CD4-positive, alpha-beta T cell (primary cell): ENCODE measurements at regions not wholly inside any gene's neighbourhood (a gene's known extent, or its start where the extent isn't known, plus 50 kb on each side); places are given as distances from the start of the nearest gene placed in this dataset.

Source experiments
- ATAC-seq: fragments of 200-7000 bp; cut with Tn5 transposase; one replicate; pipeline ENCODE4 v1.10.0; 2022; ENCODE audit warnings: mild to moderate bottlenecking; ENCODE audit not compliant: poor library complexity
- CTCF ChIA-PET: fragments of 350-600 bp; sonication (Branson Sonifier 250); formaldehyde crosslinking; loops from one replicate; lab custom pipeline; 2021; ENCODE audit warnings: antibody characterized with exemption, inconsistent platforms; lab: Charles Lee
- POLR2A ChIA-PET: fragments of 350-600 bp; sonication (Branson Sonifier 250); formaldehyde crosslinking; loops from one replicate; lab custom pipeline; 2021; ENCODE audit warnings: antibody characterized with exemption, inconsistent platforms; lab: Charles Lee
- DNase-seq, 14 experiments: peaks; one replicate each; pipeline ENCODE4 v3.0.0-alpha.2; 2013 to 2020; ENCODE audit warnings: mixed read lengths in 2 of 14
- H3K27ac ChIP-seq, 2 donors: one replicate each; pipeline versions ENCODE4 v1.5.1 to v1.7.0; 2013; ENCODE audit warnings: low read length in 2 of 2, low read depth in 1 of 2, mild to moderate bottlenecking in 1 of 2
- H3K27me3 ChIP-seq, 2 experiments: 1 replicate in 1 of 2; 2 replicates in 1 of 2; pipeline versions ENCODE4 v1.6.1 to v1.7.0; 2013; ENCODE audit warnings: low read length in 2 of 2, control low read depth in 1 of 2, mild to moderate bottlenecking in 1 of 2, moderate library complexity in 1 of 2; ENCODE audit not compliant: insufficient read depth in 2 of 2, control insufficient read depth in 1 of 2
- H3K36me3 ChIP-seq: one replicate; pipeline ENCODE4 v1.6.1; 2013; ENCODE audit warnings: low read length, control low read depth; ENCODE audit not compliant: insufficient read depth
- H3K4me1 ChIP-seq: one replicate; pipeline ENCODE4 v1.6.1; 2013; ENCODE audit warnings: low read length, control low read depth; ENCODE audit not compliant: insufficient read depth
- H3K4me3 ChIP-seq: one replicate; pipeline ENCODE4 v1.5.1; 2013; ENCODE audit warnings: mild to moderate bottlenecking, low read length, moderate library complexity
- H3K9me3 ChIP-seq, 2 experiments: 1 replicate in 1 of 2; 2 replicates in 1 of 2; pipeline versions ENCODE4 v1.6.1 to v1.7.0; 2013; ENCODE audit warnings: low read length in 2 of 2, mild to moderate bottlenecking in 2 of 2, control low read depth in 1 of 2, moderate library complexity in 1 of 2; ENCODE audit not compliant: control insufficient read depth in 1 of 2, insufficient read depth in 1 of 2
- H3K27ac Mint-ChIP-seq: one replicate; pipeline ENCODE4 v1.8.0; 2020; ENCODE audit warnings: mixed read lengths
- H3K27me3 Mint-ChIP-seq: one replicate; pipeline ENCODE4 v1.8.0; 2021; ENCODE audit warnings: mixed read lengths
- H3K36me3 Mint-ChIP-seq: one replicate; pipeline ENCODE4 v1.8.0; 2021; ENCODE audit warnings: low read depth, mixed read lengths
- H3K4me1 Mint-ChIP-seq: one replicate; pipeline ENCODE4 v1.8.0; 2021; ENCODE audit warnings: low read depth, mixed read lengths
- H3K4me3 Mint-ChIP-seq: one replicate; pipeline ENCODE4 v1.8.0; 2020; ENCODE audit warnings: mild to moderate bottlenecking, mixed read lengths
- H3K9me3 Mint-ChIP-seq: one replicate; pipeline ENCODE4 v1.8.0; 2020; ENCODE audit warnings: mixed read lengths
- intact Hi-C, 2 experiments: fragments of 100-400 bp; cut with DNase I in 1 of 2; cut with micrococcal nuclease in 1 of 2; formaldehyde crosslinking; loops; one replicate each; pipeline versions ENCODE4 v1.15.1 to v1.9.0; 2023 to 2025; cut with DNase I, micrococcal nuclease
- TF ChIP-seq, protein P1 (sequence below): fragments of 200-600 bp; IDR thresholded peaks from one replicate; pipeline ENCODE4 v1.8.0; 2022; ENCODE audit warnings: antibody characterized with exemption, mild to moderate bottlenecking

DNA sequence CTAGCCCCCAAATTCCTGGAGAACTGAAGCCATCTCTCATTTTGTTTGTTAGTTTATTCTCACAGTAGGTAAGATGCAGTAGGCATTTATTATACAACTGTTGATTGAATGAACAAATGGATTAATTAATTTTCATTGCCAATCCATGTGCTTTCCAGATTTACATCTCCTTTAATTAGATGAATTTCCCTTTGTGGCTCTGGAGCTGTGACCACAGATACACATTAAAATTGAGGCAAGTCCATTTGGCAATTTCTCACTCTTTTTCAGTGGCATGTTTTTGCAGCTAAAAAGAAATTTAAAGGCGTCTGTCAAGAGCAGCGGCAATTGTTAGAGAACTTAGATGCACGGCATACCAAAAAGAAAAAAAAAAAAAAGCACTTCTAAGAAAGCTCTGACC, 635.4 kb upstream of the SOX9 start:
- ATAC-seq (no peak), DNase-seq (no peak)
- H3K27me3 ChIP-seq: no peaks in the 10 kb centered on the region
- peaks cover 6% of the 10 kb centered on the region for H3K9me3 Mint-ChIP-seq
- POLR2A ChIA-PET: no interaction called here
- no peaks in the 10 kb centered on the region for H3K36me3 Mint-ChIP-seq
- TF ChIP-seq, protein P1, sequence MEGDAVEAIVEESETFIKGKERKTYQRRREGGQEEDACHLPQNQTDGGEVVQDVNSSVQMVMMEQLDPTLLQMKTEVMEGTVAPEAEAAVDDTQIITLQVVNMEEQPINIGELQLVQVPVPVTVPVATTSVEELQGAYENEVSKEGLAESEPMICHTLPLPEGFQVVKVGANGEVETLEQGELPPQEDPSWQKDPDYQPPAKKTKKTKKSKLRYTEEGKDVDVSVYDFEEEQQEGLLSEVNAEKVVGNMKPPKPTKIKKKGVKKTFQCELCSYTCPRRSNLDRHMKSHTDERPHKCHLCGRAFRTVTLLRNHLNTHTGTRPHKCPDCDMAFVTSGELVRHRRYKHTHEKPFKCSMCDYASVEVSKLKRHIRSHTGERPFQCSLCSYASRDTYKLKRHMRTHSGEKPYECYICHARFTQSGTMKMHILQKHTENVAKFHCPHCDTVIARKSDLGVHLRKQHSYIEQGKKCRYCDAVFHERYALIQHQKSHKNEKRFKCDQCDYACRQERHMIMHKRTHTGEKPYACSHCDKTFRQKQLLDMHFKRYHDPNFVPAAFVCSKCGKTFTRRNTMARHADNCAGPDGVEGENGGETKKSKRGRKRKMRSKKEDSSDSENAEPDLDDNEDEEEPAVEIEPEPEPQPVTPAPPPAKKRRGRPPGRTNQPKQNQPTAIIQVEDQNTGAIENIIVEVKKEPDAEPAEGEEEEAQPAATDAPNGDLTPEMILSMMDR: no peak
- no peaks in the 10 kb centered on the region for H3K4me1 Mint-ChIP-seq
- no peaks in the 10 kb centered on the region for H3K27me3 Mint-ChIP-seq
- H3K36me3 ChIP-seq: no peaks in the 10 kb centered on the region
- no peak overlapping the region for H3K4me3 Mint-ChIP-seq
- H3K27ac Mint-ChIP-seq: no peak overlapping the region
- no peaks in the 10 kb centered on the region for H3K9me3 ChIP-seq
- H3K4me1 ChIP-seq: no peaks in the 10 kb centered on the region
- intact Hi-C loops: no loop called here
- H3K27ac ChIP-seq: no peak overlapping the region
- CTCF ChIA-PET: no interaction called here
- no peak overlapping the region for H3K4me3 ChIP-seq

DNA sequence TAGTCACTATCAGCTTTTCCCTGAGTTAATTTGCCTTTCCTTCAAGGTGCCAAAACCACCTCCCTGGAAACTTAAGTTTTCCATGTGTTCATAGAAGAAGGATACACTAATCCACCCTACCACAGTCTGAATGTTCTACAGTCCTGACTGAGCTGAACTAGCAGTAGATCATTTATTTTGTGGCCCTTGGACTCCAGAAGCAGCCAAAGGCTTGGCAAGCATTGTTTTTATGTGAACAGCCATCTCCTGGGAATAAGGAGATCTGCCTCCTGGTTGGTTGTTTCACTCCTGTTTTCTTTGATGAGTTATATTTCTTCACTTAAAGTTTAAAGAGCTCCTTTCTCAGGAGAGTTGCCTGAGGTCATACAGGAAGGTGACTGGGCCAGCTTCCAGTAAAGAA, 634.6 kb upstream of the SOX9 start:
- POLR2A ChIA-PET: no interaction called here
- intact Hi-C loops: no loop called here
- Histone ChIP-seq H3K4me3 (no peak overlapping the region), H3K27me3 (no peaks in the 10 kb centered on the region), H3K4me1 (no peaks in the 10 kb centered on the region), H3K36me3 (no peaks in the 10 kb centered on the region), H3K27ac (no peak overlapping the region), H3K9me3 (no peaks in the 10 kb centered on the region)
- no peaks in the 10 kb centered on the region for H3K27me3 Mint-ChIP-seq
- H3K27ac Mint-ChIP-seq: no peak overlapping the region
- no peak overlapping the region for H3K4me3 Mint-ChIP-seq
- TF ChIP-seq, protein P1: no peak
- CTCF ChIA-PET: no interaction called here
- no peaks in the 10 kb centered on the region for H3K4me1 Mint-ChIP-seq
- DNase-seq (no peak), ATAC-seq (no peak)
- H3K9me3 Mint-ChIP-seq: peaks cover 2% of the 10 kb centered on the region
- H3K36me3 Mint-ChIP-seq: no peaks in the 10 kb centered on the region

DNA sequence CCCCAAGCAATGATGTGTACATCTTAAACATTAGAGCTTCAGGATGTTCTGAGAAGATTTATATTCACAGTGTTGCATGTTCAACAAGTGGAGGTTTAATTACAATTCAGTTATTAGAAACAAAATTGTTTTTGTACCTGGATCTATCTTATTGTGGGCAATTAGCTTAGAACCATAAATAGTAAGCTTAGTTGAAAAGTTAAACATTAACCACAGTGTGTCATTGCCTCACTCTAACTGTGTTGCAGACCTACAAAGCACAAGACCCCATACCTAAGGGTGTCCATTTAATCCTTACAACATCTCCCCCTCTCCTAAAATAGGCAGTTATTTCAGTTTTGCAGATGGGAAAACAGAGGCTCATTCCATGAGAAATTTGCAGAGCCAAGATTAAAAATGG, 632.0 kb upstream of the SOX9 start:
- Mint-ChIP-seq H3K4me1 (no peaks in the 10 kb centered on the region), H3K27ac (no peak overlapping the region), H3K36me3 (no peaks in the 10 kb centered on the region), H3K27me3 (no peaks in the 10 kb centered on the region), H3K9me3 (peaks cover 2% of the 10 kb centered on the region), H3K4me3 (no peak overlapping the region)
- no peaks in the 10 kb centered on the region for H3K4me1 ChIP-seq
- TF ChIP-seq, protein P1: no peak
- H3K4me3 ChIP-seq: no peak overlapping the region
- no peak for DNase-seq
- H3K27ac ChIP-seq: no peak overlapping the region
- no peak for ATAC-seq
- no peaks in the 10 kb centered on the region for H3K36me3 ChIP-seq
- H3K9me3 ChIP-seq: no peaks in the 10 kb centered on the region
- POLR2A ChIA-PET: no interaction called here
- H3K27me3 ChIP-seq: no peaks in the 10 kb centered on the region
- intact Hi-C loops: no loop called here
- CTCF ChIA-PET: no interaction called here
